ENCODE measurements at regions not wholly inside any gene's neighbourhood (a gene's known extent, or its start where the extent isn't known, plus 50 kb on each side); places are given as distances from the start of the nearest gene placed in this dataset.
"Not testable (repeated sequence)": the region's sequence is repeated elsewhere in the genome, so short reads cannot be mapped to it uniquely, and the experiment has no call there.

GRCh38 chr1:113185463-113186104 is 112.6 kb downstream of the LRIG2 start:
- no peak for DNase-seq (ENCODE audit: low read depth)

- no peak for DNase-seq (ENCODE audit: low read depth)
These were observed 117.1 kb downstream of the LRIG2 start for GRCh38 chr1:113190078-113190477.

GRCh38 chr1:113190930-113191329 is 117.9 kb downstream of the LRIG2 start:
- no peak for DNase-seq (ENCODE audit: low read depth)

- DNase-seq (ENCODE audit: low read depth): no peak
These were observed 118.6 kb downstream of the LRIG2 start for GRCh38 chr1:113191579-113192076.

GRCh38 chr1:113192242-113192641 is 119.2 kb downstream of the LRIG2 start:
- no peak for DNase-seq (ENCODE audit: low read depth)

GRCh38 chr1:113192980-113193379 is 120.0 kb downstream of the LRIG2 start:
- DNase-seq (ENCODE audit: low read depth): no peak

GRCh38 chr1:113194846-113195830 is 122.1 kb downstream of the LRIG2 start:
- no peak for DNase-seq (ENCODE audit: low read depth)

- DNase-seq (ENCODE audit: low read depth): no peak
These were observed 124.8 kb downstream of the LRIG2 start for GRCh38 chr1:113197719-113198330.

- DNase-seq (ENCODE audit: low read depth): no peak
These were observed 125.8 kb downstream of the LRIG2 start for GRCh38 chr1:113198806-113199205.

GRCh38 chr1:113199760-113200455 is 126.9 kb downstream of the LRIG2 start:
- no peak for DNase-seq (ENCODE audit: low read depth)

GRCh38 chr1:113201560-113201959 is 128.6 kb downstream of the LRIG2 start:
- DNase-seq (ENCODE audit: low read depth): no peak

- DNase-seq (ENCODE audit: low read depth): no peak
These were observed 133.2 kb downstream of the LRIG2 start for GRCh38 chr1:113205980-113206766.

GRCh38 chr1:113207019-113207418 is 134.0 kb downstream of the LRIG2 start:
- DNase-seq (ENCODE audit: low read depth): no peak

GRCh38 chr1:113207457-113207856 is 134.5 kb downstream of the LRIG2 start:
- DNase-seq (ENCODE audit: low read depth): no peak

- not testable (repeated sequence) for DNase-seq (ENCODE audit: low read depth)
These were observed 135.4 kb downstream of the LRIG2 start for GRCh38 chr1:113208425-113208824.

- no peak for DNase-seq (ENCODE audit: low read depth)
These were observed 137.2 kb downstream of the LRIG2 start for GRCh38 chr1:113210248-113210647.

GRCh38 chr1:113211467-113211866 is 138.5 kb downstream of the LRIG2 start:
- no peak for DNase-seq (ENCODE audit: low read depth)

- DNase-seq (ENCODE audit: low read depth): no peak
These were observed 142.0 kb downstream of the LRIG2 start for GRCh38 chr1:113215015-113215414.

- no peak for DNase-seq (ENCODE audit: low read depth)
These were observed 143.7 kb downstream of the LRIG2 start for GRCh38 chr1:113216664-113217063.

- DNase-seq (ENCODE audit: low read depth): no peak
These were observed 144.6 kb downstream of the LRIG2 start for GRCh38 chr1:113217447-113218208.

Measured in iris pigment epithelial cell (primary cell).